GM12878 (cell line): ENCODE measurements at regions not wholly inside any gene's neighbourhood (a gene's known extent, or its start where the extent isn't known, plus 50 kb on each side); places are given as distances from the start of the nearest gene placed in this dataset.

Experiments
- ATAC-seq: fragments of 200-7000 bp; cut with Tn5 transposase; 3 replicates; pipeline ENCODE4 v1.9.1; 2020; ENCODE audit warnings: mild to moderate bottlenecking, moderate library complexity
- BruUV-seq: library from RNA; stranded (reverse); fragments of 400-500 nt; replicated peaks from 2 replicates; lab custom pipeline; 2021; lab: Mats Ljungman, UMichigan
- CTCF ChIA-PET: fragments of 300-600 bp; sonication (Branson Sonifier 250); formaldehyde crosslinking; extraction: SDS; loops from one replicate; lab custom pipeline; 2021; ENCODE audit warnings: inconsistent platforms; lab: Yijun Ruan, JAX
- POLR2A ChIA-PET: fragments of 350-600 bp; formaldehyde crosslinking; extraction: SDS; loops from one replicate; lab custom pipeline; 2021; ENCODE audit warnings: inconsistent platforms; lab: Charles Lee
- RAD21 ChIA-PET: fragments of 300-600 bp; sonication (Branson Sonifier 250); formaldehyde crosslinking; loops from one replicate; lab custom pipeline; 2023; ENCODE audit warnings: antibody characterized with exemption; ENCODE audit not compliant: unreplicated experiment; lab: Charles Lee
- SMC1A ChIA-PET: fragments of 300-600 bp; sonication (Branson Sonifier 250); formaldehyde crosslinking; loops from one replicate; lab custom pipeline; 2023; ENCODE audit not compliant: unreplicated experiment, uncharacterized antibody; lab: Charles Lee
- DNase-seq: peaks from one replicate; pipeline ENCODE4 v3.0.0-alpha.2; 2011; ENCODE audit warnings: low read depth, low spot score
- FAIRE-seq: peaks from 3 replicates; lab custom pipeline; 2011; peaks lifted over from hg19 to GRCh38; lab: Jason Lieb, UNC
- H2AFZ ChIP-seq: 2 replicates; pipeline ENCODE4 v1.6.0; 2011; ENCODE audit warnings: low read depth, low read length, control low read depth; ENCODE audit not compliant: control insufficient read depth
- H3K27ac ChIP-seq: 2 replicates; pipeline ENCODE4 v1.5.1; 2011; ENCODE audit warnings: control low read depth; ENCODE audit not compliant: control insufficient read depth, insufficient read depth
- H3K27me3 ChIP-seq, 2 experiments: replicated peaks in 1 of 2; 2 replicates each; pipeline versions ENCODE4 v1.6.0 to v1.6.1; 2011; ENCODE audit warnings: low read length in 1 of 2; ENCODE audit not compliant: control insufficient read depth in 2 of 2, insufficient read depth in 2 of 2
- H3K36me3 ChIP-seq, 2 experiments: 2 replicates each; pipeline ENCODE4 v1.5.1; 2011; ENCODE audit warnings: low read length in 1 of 2; ENCODE audit not compliant: control insufficient read depth in 2 of 2, insufficient read depth in 2 of 2
- H3K4me1 ChIP-seq: 2 replicates; pipeline ENCODE4 v1.6.1; 2011; ENCODE audit warnings: mild to moderate bottlenecking, low read length, moderate library complexity, mixed read lengths; ENCODE audit not compliant: control insufficient read depth, insufficient read depth
- H3K4me2 ChIP-seq: 2 replicates; pipeline ENCODE4 v1.6.0; 2011; ENCODE audit warnings: control low read depth; ENCODE audit not compliant: control insufficient read depth, insufficient read depth
- H3K4me3 ChIP-seq: fragments of 200-600 bp; sonication (generic); 2 replicates; pipeline ENCODE4 v1.5.1; 2016
- H3K79me2 ChIP-seq: 2 replicates; pipeline ENCODE4 v1.6.0; 2011; ENCODE audit warnings: low read length; ENCODE audit not compliant: control insufficient read depth, insufficient read depth
- H3K9ac ChIP-seq: 2 replicates; pipeline ENCODE4 v1.8.0; 2011; ENCODE audit warnings: low read length, control low read depth, mixed read lengths; ENCODE audit not compliant: control insufficient read depth, insufficient read depth
- H3K9me3 ChIP-seq: replicated peaks from 3 replicates; pipeline ENCODE4 v1.5.1; 2011; ENCODE audit warnings: mild to moderate bottlenecking, low read length; ENCODE audit not compliant: control insufficient read depth, insufficient read depth
- H4K20me1 ChIP-seq: 2 replicates; pipeline ENCODE4 v1.6.0; 2011; ENCODE audit not compliant: control insufficient read depth, insufficient read depth
- CEBPB ChIP-seq, 2 experiments: fragments of 150-350 bp in 1 of 2; IDR thresholded peaks; 2 replicates each; pipeline ENCODE4 v1.6.1; 2012 to 2014; ENCODE audit warnings: low read depth in 2 of 2, low read length in 2 of 2, borderline replicate concordance in 1 of 2, inconsistent platforms in 1 of 2
- CTCF ChIP-seq, 3 experiments: IDR thresholded peaks in 2 of 3; conservative IDR thresholded peaks in 1 of 3; 2 replicates each; pipeline ENCODE4 v1.5.1; 2011; ENCODE audit warnings: low read depth in 3 of 3, low read length in 3 of 3, mild to moderate bottlenecking in 3 of 3, control low read depth in 2 of 3, moderate library complexity in 2 of 3, inconsistent platforms in 1 of 3, mixed read lengths in 1 of 3; ENCODE audit not compliant: control insufficient read depth in 2 of 3, insufficient read depth in 1 of 3; ENCODE audit errors: extremely low read depth in 1 of 3
- NFXL1 ChIP-seq: fragments of 450-650 bp; IDR thresholded peaks from 2 replicates; pipeline ENCODE4 v1.6.1; 2017; ENCODE audit warnings: antibody characterized with exemption, mild to moderate bottlenecking, borderline replicate concordance
- RAD21 ChIP-seq: IDR thresholded peaks from 2 replicates; pipeline ENCODE4 v1.6.1; 2011; ENCODE audit warnings: mild to moderate bottlenecking, low read depth, low read length, moderate library complexity; ENCODE audit not compliant: insufficient read depth
- RELA ChIP-seq: fragments of 450-650 bp; IDR thresholded peaks from 2 replicates; pipeline ENCODE4 v1.8.0; 2014; ENCODE audit warnings: borderline replicate concordance; ENCODE audit not compliant: partially characterized antibody
- SIN3A ChIP-seq: IDR thresholded peaks from 2 replicates; pipeline ENCODE4 v1.6.1; 2012; ENCODE audit warnings: low read depth, low read length, improper control_type of control experiment
- SREBF2 ChIP-seq: IDR thresholded peaks from 2 replicates; pipeline ENCODE4 v1.6.1; 2012; ENCODE audit warnings: mild to moderate bottlenecking, low read length
- WGBS: methylation state at CpG from one replicate; pipeline ENCODE4 v1.1.6; 2016; ENCODE audit warnings: low lambda C conversion rate; ENCODE audit not compliant: insufficient replicate concordance, insufficient coverage; ENCODE audit errors: missing lambda C conversion rate; 5-methylcytosine and 5-hydroxymethylcytosine counted together
- in situ Hi-C: fragments of 300-500 bp; cut with MboI; formaldehyde crosslinking; loops from 9 replicates; pipeline ENCODE4 v1.14.3; 2018; ENCODE audit warnings: mixed read lengths
- intact Hi-C: fragments of 100-400 bp; cut with micrococcal nuclease; formaldehyde crosslinking; loops from one replicate; pipeline ENCODE4 v1.14.2; 2022; ENCODE audit not compliant: unreplicated experiment

- TF ChIP-seq RAD21 (peak; percentile 31; the same call in 1 of the 2 replicates), SREBF2 (no peak), CTCF (IDR thresholded peaks at IDR 0.05 in 2 of 3, conservative IDR thresholded peaks at IDR 0.05 in 1 of 3; ENCODE audit: control insufficient read depth in 2 of 3, extremely low read depth in 1 of 3, insufficient read depth in 1 of 3, low read depth in 3 of 3, low read length in 3 of 3) (peak in 1 of 3 experiments; percentile 11; a peak in 1 of 6 replicates)
- TF ChIP-seq, all 136 proteins: peak for 2
- ATAC-seq (no peak), DNase-seq (no peak), FAIRE-seq (no peak)
- RAD21 ChIA-PET = interaction anchor here (0.6 to 0.9 kb wide), 2 partner anchors 20 to 68 kb away, joined by 3 read pairs; no protein-coding TSS in a partner anchor
- Histone ChIP-seq H2AFZ (no peak overlapping the region), H3K4me1 (no peaks in the 10 kb centered on the region), H4K20me1 (no peaks in the 10 kb centered on the region), H3K36me3 (no peaks in the 10 kb centered on the region), H3K27me3 (no peaks in the 10 kb centered on the region), H3K27ac (no peak overlapping the region), H3K79me2 (no peaks in the 10 kb centered on the region), H3K4me3 (no peak overlapping the region), H3K9me3 (peaks cover 2% of the 10 kb centered on the region; the same call in 2 of the 3 replicates), H3K9ac (no peak overlapping the region), H3K4me2 (no peak overlapping the region)
- in situ Hi-C loops (no loop called here), intact Hi-C loops (no loop called here)
- SMC1A ChIA-PET = interaction anchor here (1.2 kb wide), 1 partner anchor 10 kb away, joined by 3 read pairs; no protein-coding TSS in a partner anchor
- WGBS = 40% methylated on average over 4 of the region's 4 CpGs
- BruUV-seq = no TSS peak
- CTCF ChIA-PET = interaction anchor here (2.8 kb wide), 1 partner anchor 10 kb away, joined by 10 read pairs; no protein-coding TSS in a partner anchor
- POLR2A ChIA-PET = no interaction called here
Observed at GRCh38 chr14:53285821-53286220, 132.7 kb upstream of the DDHD1 start.

GRCh38 chr14:53285064-53285463, 131.9 kb upstream of the DDHD1 start:
- ATAC-seq = peak; percentile 45
- intact Hi-C loops (no loop called here), in situ Hi-C loops (no loop called here)
- no peak for DNase-seq
- BruUV-seq = no TSS peak
- ChIA-PET POLR2A (no interaction called here), SMC1A (interaction anchor here (0.7 to 1.2 kb wide), 3 partner anchors 11 to 258 kb away, joined by 3 read pairs; no protein-coding TSS in a partner anchor), CTCF (interaction anchor here (0.7 to 2.8 kb wide), 3 partner anchors 9 to 224 kb away, joined by 3 to 10 read pairs (median 3); no protein-coding TSS in a partner anchor), RAD21 (interaction anchor here (0.6 to 0.9 kb wide), 3 partner anchors 21 to 820 kb away, joined by 3 to 4 read pairs (median 3); no protein-coding TSS in a partner anchor)
- Histone ChIP-seq H3K4me2 (no peak overlapping the region), H2AFZ (no peak overlapping the region), H3K36me3 (no peaks in the 10 kb centered on the region), H3K79me2 (no peaks in the 10 kb centered on the region), H3K9ac (no peak overlapping the region), H3K9me3 (peaks cover 2% of the 10 kb centered on the region; the same call in 2 of the 3 replicates), H3K27ac (no peak overlapping the region), H3K4me1 (no peaks in the 10 kb centered on the region), H3K27me3 (no peaks in the 10 kb centered on the region), H4K20me1 (no peaks in the 10 kb centered on the region), H3K4me3 (no peak overlapping the region)
- TF ChIP-seq RELA (no peak), NFXL1 (no peak), CEBPB (IDR thresholded peaks at IDR 0.05; ENCODE audit: borderline replicate concordance in 1 of 2, low read depth in 2 of 2, low read length in 2 of 2) (no peak), SIN3A (no peak)
- no peak for FAIRE-seq
- 41% methylated on average over 4 of the region's 4 CpGs for WGBS
